Middle frontal gyrus (tissue), 1 donor: ENCODE measurements at regions not wholly inside any gene's neighbourhood (a gene's known extent, or its start where the extent isn't known, plus 50 kb on each side); places are given as distances from the start of the nearest gene placed in this dataset.

Source experiments
- DNase-seq: peaks from one replicate; pipeline ENCODE4 v3.0.0-alpha.2; 2015; ENCODE audit warnings: low spot score; ENCODE audit errors: extremely low spot score

DNA sequence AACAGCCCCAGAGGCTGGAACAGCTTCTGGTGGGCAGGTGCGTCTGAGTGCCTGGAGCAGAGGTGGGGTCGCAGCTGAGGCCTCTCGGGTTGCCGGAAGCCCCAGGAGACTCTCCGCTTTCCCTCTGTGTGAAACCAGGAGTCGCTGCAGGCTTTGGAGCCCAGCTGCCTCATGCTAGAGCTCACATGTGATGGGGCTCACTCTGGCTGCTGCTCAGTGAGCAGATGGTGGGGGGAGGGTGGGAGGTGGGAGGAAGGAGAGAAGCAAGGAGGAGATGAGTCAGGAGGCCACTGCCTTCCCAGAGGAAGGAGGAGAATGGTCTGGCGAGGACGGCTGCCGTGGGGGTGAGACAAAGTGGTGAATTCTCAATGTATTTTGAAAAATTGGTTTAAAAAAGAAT is 290.1 kb upstream of the CHRNA7 start:
- DNase-seq, result peak; percentile 36

GRCh38 chr15:31745841-31746240 is 284.5 kb upstream of the CHRNA7 start:
- DNase-seq, result no peak

GRCh38 chr15:31752065-31752762 is 278.1 kb upstream of the CHRNA7 start:
- no peak for DNase-seq

DNA sequence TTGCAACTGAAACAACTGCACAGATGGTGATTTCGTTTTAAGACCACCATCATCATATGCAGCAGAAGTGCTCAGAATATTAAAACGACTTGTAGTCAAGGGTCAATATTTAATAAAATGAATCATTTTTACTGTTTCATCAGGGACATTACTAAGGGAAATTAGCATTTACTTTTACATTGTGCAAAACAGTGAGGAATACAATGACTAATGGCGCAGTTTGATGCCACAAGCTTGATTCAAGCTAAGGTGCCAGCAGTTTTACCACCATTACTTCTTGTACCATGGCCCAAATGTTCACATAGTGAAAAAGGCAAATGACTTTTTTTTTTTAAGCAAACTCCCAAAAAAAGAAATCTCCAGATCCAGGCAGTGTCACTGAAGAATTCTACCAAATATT is 277.4 kb upstream of the CHRNA7 start:
- no peak for DNase-seq

DNA sequence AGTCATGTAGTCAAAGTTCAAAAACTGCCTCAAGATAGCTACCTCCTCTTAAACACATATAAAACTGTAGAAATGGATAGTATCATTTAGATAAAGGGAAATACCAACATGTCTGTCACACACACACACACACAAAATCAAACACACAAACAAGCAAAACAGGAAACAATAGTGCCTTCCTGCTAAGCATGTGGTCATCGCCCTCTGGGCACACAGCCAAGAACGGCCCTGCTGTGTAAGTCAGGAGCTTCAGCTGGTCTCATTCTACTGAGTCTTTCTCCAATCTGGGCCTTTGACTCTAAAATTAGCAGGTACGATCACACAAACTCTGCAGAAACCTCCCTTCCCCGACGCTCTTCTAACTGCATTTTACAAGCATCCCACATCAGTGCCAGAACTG is 272.2 kb upstream of the CHRNA7 start:
- DNase-seq, result peak; percentile 65

DNA sequence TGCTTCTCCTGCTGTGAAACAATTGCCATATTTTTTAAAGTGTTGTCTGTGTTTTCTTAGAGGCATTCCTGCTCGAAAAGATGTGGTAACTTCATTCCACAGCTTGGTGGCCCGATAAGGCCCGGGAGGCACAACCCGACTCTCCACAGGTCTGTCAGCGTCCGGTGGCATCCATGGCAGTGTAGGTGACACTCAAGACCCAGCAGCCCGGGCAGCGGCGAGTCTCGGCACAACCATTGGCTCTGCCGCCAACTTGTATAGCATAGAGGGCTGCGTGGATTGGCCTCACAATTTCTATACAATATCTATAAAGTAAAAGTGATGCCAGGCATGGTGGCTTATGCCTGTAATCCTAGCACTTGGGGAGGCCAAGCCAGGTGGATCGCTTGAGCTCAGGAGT is 262.3 kb upstream of the CHRNA7 start:
- no peak for DNase-seq

DNA sequence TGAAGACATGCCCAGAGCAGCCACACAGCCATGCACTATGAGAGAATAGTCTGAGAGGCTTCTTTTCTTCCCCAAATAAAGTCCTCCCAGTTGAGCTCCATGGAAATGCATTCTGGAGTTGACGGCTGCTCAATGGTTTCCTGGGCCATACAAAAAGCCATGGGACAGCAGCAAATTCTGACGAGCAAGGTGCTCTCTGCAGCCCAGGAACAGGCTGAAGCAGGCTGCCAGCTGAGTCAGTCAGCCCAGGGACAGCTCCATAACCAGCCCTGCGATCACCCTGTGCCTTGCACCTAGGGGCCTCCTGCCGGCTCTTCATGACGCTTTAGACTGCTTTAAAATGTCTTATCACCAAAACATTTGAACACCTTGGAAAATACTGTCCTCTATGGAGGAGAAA is 256.3 kb upstream of the CHRNA7 start:
- no peak for DNase-seq

- no peak for DNase-seq
These were observed 254.3 kb upstream of the CHRNA7 start for GRCh38 chr15:31776039-31776438.

GRCh38 chr15:31781261-31781660 is 249.1 kb upstream of the CHRNA7 start:
- no peak for DNase-seq

GRCh38 chr15:31782016-31782783 is 248.1 kb upstream of the CHRNA7 start:
- DNase-seq, result no peak

GRCh38 chr15:31782951-31783350 is 247.4 kb upstream of the CHRNA7 start:
- DNase-seq, result no peak

- no peak for DNase-seq
These were observed 244.0 kb upstream of the CHRNA7 start for GRCh38 chr15:31786360-31786759.

DNA sequence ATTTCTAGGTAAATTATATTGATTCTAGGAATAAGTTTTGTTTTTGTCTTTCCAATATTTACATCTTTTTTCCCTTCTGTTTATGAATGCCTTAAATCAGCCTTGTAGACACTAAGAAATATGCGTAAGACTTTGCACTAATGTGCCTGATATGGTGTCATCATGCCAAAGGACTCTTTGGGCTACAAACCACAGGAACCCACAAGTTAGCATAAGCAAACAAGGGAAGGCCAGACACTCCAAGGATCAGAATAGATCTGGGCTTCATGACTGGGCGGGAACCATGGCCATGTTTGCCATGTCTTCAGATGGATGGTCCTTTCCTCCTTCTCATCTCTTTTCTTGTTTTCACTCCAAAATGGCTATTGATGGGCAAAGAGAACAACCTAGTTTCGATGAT is 242.2 kb upstream of the CHRNA7 start:
- no peak for DNase-seq

- DNase-seq, result no peak
These were observed 237.6 kb upstream of the CHRNA7 start for GRCh38 chr15:31792611-31793199.

GRCh38 chr15:31799319-31799714 is 231.0 kb upstream of the CHRNA7 start:
- DNase-seq, result no peak

- DNase-seq, result no peak
These were observed 230.5 kb upstream of the CHRNA7 start for GRCh38 chr15:31799715-31800321.

DNA sequence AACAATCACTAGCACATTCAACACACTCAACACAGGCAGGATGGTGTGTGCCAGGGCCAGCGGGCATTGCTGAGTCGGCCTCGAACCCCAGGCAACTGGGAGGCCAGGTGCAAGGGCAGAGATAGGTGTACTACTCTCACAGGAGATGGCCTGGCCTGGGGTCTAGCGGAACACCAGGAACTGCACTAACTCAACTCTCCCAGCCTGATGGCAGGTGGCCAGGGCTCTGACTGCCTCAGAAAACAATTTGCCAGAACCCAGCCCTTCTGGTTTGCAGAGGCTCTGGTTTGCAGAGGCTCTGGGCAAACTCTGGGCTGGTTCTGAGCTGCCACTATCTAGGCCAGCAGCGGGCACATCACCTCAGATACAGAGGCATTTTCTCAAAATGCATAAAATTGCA is 229.2 kb upstream of the CHRNA7 start:
- no peak for DNase-seq

DNA sequence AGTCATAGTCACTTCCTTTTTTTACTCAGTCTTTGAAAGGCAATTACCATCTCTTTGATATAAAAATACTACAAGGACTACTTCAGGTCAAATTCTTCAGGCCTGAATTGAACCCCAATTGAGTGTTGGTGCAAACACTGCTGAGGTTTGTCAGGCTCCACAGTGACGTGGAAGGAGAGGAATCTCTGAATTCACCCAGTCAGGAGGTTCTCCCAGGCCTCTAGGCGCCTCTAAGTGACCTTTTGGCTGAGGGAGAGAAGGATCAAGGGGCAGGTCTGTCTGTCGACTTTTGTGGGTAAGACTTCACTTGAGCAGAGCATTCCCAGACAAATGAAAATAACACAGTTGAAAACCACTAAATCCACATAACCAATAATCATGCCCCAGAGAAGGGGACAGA is 227.6 kb upstream of the CHRNA7 start:
- DNase-seq, result no peak

DNA sequence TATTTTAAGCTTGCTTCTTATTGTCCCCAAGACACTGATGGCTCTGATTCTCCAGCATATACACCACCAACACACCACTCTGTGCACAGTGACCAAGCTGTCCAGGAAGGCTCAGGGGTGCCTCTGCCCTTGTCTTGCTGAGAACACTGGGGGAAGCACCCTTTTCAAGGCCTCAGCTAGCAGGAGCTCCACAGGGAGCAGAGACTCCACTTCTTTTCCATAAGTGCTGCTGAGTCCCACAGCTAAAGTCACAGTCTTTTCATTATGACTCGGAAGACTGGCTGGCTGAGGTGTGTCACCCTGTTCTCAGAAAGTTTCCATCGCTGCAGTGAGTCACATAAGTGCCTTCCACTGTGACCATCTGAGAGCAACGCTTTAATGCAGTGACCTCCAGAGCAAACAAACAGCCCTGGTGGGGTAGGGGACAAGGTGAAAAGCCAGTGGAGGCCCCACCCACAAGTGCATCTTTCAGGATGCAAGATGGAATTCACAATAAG is 226.9 kb upstream of the CHRNA7 start:
- DNase-seq, result no peak

DNA sequence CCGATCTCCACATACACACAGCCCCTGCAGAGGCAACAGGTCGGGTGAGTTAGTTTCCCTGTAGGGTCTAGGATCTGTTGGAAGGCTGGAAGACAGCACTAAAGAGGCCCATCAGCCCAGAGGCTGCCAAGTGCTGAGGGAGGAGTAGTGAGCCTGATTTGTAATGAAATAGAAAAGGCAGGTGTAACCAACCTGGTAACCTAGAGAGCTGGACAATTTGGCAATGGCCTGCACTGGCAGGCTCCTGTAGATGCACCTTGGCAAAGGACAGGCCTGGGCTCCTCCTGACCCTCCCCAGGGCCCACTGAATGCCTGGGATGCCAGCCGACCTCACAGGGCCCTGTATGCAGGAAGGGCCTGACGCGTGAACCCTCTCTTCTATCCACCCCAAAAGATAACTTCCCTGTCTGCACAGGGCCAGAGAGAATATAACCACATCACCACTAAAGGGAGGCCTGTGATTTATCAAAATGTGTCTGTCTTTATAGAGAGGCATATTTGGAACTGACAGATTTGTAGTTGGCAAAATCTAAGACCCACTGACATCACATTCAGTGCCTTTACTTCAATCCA is 225.1 kb upstream of the CHRNA7 start:
- DNase-seq, result no peak

DNA sequence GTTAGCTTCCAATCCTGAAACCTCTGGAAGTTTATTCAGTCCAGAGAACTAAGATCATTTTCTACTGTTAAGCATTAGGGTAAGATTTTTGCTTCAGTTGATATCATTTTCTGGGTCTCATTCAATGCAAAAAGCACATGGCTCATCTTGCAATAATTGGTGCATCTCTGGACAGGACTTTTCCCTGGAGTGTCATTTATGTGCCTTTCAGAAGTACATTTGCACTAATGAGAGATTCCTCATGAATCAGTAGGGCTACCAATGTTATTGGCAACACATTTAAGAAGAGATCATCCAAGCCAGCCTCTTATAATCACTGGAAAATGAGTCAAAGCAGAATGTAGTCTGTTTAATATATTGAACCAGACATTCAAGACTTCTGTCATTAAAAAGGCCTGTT is 224.2 kb upstream of the CHRNA7 start:
- DNase-seq, result no peak

GRCh38 chr15:31811641-31812040 is 218.7 kb upstream of the CHRNA7 start:
- DNase-seq, result no peak
